Fibroblast of villous mesenchyme (primary cell): ENCODE measurements at regions not wholly inside any gene's neighbourhood (a gene's known extent, or its start where the extent isn't known, plus 50 kb on each side); places are given as distances from the start of the nearest gene placed in this dataset.

Experiments
- DNase-seq: peaks from one replicate; pipeline ENCODE4 v3.0.0-alpha.2; 2010; ENCODE audit warnings: low read depth
- H3K4me3 ChIP-seq: 2 replicates; pipeline ENCODE4 v1.5.1; 2011; ENCODE audit warnings: low read depth, mild to moderate bottlenecking, low read length
- TF ChIP-seq, protein P1 (sequence below): IDR thresholded peaks from 2 replicates; pipeline ENCODE4 v1.5.1; 2012; ENCODE audit warnings: low read depth, mild to moderate bottlenecking, low read length; ENCODE audit not compliant: insufficient read depth

DNA sequence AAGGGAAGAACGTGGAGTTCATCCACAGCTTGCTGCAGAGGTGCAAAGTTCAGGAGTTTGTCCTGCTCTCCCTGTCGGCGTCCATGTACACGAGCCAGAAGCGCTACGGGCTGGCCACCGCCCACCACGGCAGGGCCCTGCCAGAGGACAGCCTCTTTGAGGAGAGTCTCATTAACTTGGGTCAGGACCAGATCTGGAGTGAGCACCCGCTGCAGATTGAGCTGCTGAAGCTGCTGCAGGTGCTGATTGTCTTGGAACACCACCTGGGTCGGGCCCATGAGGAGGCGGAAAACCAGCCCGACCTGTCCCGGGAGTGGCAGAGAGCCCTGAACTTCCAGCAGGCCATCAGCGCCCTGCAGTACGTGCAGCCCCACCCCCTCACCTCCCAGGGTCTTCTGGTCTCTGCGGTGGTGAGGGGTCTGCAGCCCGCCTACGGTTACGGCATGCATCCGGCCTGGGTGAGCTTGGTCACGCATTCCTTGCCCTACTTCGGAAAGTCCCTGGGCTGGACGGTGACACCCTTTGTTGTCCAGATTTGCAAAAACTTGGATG lies 73.8 kb upstream of the MORC3 start:
- no peak for DNase-seq
- TF ChIP-seq, protein P1, sequence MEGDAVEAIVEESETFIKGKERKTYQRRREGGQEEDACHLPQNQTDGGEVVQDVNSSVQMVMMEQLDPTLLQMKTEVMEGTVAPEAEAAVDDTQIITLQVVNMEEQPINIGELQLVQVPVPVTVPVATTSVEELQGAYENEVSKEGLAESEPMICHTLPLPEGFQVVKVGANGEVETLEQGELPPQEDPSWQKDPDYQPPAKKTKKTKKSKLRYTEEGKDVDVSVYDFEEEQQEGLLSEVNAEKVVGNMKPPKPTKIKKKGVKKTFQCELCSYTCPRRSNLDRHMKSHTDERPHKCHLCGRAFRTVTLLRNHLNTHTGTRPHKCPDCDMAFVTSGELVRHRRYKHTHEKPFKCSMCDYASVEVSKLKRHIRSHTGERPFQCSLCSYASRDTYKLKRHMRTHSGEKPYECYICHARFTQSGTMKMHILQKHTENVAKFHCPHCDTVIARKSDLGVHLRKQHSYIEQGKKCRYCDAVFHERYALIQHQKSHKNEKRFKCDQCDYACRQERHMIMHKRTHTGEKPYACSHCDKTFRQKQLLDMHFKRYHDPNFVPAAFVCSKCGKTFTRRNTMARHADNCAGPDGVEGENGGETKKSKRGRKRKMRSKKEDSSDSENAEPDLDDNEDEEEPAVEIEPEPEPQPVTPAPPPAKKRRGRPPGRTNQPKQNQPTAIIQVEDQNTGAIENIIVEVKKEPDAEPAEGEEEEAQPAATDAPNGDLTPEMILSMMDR: no peak
- H3K4me3 ChIP-seq: no peak overlapping the region

DNA sequence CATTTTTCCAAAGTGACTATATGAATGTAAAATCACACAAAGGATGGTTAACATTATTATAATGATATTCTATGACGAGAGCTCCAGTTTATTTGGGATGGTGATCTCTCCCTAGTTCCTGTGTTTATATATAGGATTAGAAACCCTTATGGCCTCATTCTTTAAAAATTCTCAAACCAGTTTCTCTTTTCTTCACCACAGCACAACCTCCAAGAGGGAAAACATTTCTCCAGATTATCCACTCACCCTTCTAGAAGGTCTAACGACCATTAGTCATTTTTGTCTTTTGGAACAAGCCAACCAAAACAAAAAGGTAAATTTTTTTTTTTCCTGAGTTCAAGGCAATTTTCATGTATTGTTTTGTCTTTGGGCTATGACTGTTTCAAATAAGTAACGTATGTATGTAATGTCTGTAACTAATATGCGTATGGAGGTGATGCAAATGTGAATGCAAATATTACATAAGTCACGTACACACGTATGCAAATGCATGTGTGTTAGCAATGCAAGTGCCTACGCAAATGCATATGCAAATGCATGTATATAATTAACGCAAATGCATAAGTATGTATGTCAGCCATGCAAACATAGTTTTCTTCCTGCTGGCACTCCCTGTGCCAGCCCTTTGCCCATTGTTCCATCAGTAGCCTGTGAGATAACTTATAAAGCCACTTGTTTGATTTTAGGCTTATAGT lies 72.5 kb upstream of the MORC3 start:
- TF ChIP-seq, protein P1: no peak
- peak; percentile 56 for DNase-seq
- H3K4me3 ChIP-seq: no peak overlapping the region

DNA sequence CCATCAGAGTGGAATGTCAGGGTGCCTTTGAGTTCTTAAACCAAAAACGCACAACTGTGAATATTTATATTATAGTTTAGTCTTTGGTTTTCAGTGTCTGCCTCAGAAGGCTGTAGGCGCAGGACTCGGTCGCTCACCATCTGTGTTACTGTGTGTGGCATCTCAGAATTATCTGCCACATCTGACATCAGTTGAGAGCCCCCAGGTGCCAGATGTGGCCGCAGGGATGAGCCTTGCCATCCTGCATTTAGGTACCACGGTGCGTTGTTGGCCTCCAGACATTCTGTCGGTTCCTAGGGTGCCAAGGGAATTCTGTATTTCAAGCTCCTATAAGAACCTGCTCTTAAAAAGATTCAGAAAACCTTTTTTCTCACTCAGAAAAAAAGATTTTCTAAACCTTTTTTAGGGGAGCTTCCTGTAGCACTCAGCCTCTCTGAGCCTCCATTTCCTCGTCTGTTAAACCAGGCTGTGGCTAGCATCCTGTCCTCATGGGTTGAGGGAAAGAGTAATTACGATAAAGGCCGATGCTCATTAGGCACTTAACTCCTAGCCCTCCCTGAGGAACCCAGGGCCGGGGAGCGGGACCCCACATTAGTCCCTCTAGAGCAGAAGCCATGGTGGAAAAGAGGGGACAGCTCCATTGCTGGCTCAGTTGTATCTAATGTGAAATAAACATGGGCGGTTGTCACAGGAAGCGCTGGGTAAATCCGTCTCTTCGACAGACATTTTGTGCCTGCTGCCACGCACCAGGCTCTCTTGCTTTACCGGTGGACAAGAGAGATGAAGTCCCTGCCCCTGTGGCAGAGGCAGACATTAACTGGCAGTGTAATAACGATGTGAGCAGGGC lies 70.2 kb upstream of the MORC3 start:
- TF ChIP-seq, protein P1: no peak
- H3K4me3 ChIP-seq: no peak overlapping the region
- no peak for DNase-seq

DNA sequence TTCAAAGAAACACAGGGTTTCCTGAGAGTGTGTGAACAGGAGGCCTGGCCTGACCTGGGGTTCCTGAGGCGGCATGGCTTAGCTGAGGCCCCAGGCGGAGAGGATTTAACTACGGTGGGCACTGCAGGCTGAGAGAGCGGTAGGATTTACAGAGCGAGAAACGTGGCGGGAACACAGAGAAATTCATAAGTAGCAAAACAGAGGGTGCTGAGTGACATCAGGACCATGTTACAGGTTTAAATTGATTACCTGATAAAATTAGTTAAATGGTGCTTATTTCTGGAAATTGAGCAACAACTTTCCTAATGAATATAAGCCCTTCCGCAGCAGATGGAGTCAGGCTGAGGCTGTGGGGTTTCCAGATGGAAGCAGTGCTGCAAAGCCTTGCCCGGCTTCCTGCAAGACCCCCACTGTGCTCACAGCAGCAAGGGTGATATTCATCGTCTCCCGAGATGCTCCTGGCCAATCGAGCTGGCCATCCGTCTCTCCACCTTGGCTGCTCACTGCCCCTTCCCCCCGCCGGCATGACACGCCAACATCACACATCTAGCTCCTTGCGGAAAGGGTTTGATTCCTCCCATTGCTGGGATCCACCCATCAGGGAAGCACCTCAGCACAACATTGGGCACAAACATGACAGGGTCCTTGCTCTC lies 69.4 kb upstream of the MORC3 start:
- TF ChIP-seq, protein P1: no peak
- DNase-seq: no peak
- H3K4me3 ChIP-seq: no peak overlapping the region

DNA sequence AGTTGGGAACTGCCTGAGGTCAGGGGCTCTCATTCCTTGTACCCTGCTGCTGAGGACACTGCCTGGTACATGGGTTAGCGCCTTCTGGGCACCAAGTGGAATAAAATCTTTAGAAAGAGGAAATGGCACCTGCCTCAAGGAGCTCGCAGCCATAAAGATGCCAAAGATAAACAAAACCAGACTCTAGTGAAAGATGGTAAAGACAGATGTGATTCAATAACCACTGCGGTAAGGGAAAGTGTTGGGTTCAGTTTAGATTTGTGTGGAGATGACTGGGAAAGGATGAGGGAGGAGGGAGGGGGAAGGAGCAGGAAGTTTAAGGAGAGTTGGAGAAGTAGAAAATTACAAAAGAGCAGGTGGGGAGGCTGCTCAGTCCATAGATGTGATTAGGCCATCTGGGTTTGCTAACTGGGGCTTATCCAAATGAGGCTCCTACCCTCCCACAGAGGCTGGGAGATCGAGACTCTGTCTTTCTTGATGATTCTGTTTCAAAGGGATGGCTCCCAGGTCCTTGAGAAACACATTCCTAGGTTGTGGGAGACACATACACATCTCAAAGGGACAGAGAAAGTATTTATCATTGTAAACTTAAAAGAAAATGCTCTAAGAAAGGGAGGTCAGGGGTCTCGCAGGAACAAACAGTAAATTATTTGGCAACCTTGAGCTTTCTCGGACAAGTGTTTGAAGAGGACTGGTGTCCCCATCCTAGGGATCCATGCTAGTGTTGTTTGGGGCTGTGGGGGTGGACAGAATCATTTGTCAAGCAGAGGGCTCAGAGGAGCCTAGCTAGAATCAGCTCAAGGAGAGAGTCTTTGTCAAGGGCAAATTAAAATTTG lies 65.7 kb upstream of the MORC3 start:
- TF ChIP-seq, protein P1: no peak
- no peak overlapping the region for H3K4me3 ChIP-seq
- DNase-seq: no peak

DNA sequence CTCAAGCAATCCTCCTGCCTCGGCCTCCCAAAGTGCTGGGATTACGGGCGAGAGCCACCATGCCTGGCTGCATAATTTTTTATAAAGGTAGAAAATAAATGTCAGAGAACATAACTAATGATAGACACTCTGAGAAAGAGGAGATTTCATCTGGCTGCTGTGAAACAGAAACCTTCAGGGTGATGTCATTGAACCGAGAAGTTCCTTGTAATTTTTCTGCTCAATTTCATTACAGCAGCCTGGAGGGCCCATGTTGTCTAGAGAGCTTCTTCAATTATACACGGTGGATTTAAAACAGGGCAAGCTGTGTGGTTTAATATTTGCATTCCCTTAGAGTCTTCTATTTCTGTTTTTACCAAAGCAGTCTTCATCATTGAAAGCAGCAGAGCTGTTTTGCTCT lies 64.3 kb upstream of the MORC3 start:
- TF ChIP-seq, protein P1: no peak
- H3K4me3 ChIP-seq: no peak overlapping the region
- DNase-seq: no peak
